ENCODE measurements at regions not wholly inside any gene's neighbourhood (a gene's known extent, or its start where the extent isn't known, plus 50 kb on each side); places are given as distances from the start of the nearest gene placed in this dataset.

DNA sequence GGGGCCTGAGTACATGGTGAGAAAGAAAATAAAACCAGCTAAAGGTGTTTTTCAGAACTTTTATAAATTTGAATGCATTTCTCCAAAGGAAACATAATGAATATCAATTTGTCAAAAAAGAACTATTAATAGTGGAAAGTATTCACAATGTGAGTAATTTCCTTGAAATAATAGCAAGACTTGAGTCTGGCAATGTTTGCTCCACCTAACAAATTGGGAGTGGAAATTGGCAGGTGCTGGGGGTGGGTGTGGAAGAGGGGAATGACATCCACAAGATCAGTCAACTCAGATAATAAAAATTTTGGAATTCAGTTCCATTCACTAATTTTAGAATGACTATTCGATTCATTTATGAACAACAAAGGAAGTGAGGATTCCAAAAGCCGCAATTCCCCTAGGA is 884.8 kb upstream of the SLIT2 start:
- TF ChIP-seq POLR2A (IDR thresholded peaks at IDR 0.05; ENCODE audit: low read length) (no peak), GATA1 (IDR thresholded peaks at IDR 0.05; ENCODE audit: low read depth, low read length) (no peak)

Measured in erythroblast (primary cell).